Neural progenitor cell (in vitro differentiated cells): ENCODE measurements at regions not wholly inside any gene's neighbourhood (a gene's known extent, or its start where the extent isn't known, plus 50 kb on each side); places are given as distances from the start of the nearest gene placed in this dataset.
A peak's percentile ranks its signal among the peaks of the same experiment; 100 is the strongest.

Experiments
- DNase-seq: peaks from one replicate; pipeline ENCODE4 v3.0.0-alpha.2; 2016; ENCODE audit warnings: low spot score
- H2AFZ ChIP-seq: fragments of 200-600 bp; sonication (generic); replicated peaks from 2 replicates; pipeline ENCODE4 v1.6.1; 2016; ENCODE audit warnings: antibody characterized with exemption
- H3F3A ChIP-seq: fragments of 200-600 bp; sonication (generic); 2 replicates; pipeline ENCODE4 v1.6.1; 2016; ENCODE audit warnings: antibody characterized with exemption, low read depth
- H3K27ac ChIP-seq: fragments of 200-600 bp; sonication (generic); 2 replicates; pipeline ENCODE4 v1.5.1; 2016; ENCODE audit warnings: mild to moderate bottlenecking
- H3K27me3 ChIP-seq: fragments of 200-600 bp; sonication (generic); 2 replicates; pipeline ENCODE4 v1.6.1; 2016; ENCODE audit warnings: mild to moderate bottlenecking, moderate library complexity
- H3K36me3 ChIP-seq: fragments of 200-600 bp; sonication (generic); 2 replicates; pipeline ENCODE4 v1.5.1; 2016
- H3K4me1 ChIP-seq: fragments of 200-600 bp; sonication (generic); 2 replicates; pipeline ENCODE4 v1.6.1; 2016; ENCODE audit warnings: mixed run types
- H3K4me2 ChIP-seq: fragments of 200-600 bp; sonication (generic); 2 replicates; pipeline ENCODE4 v1.6.1; 2016
- H3K4me3 ChIP-seq: fragments of 200-600 bp; sonication (generic); 2 replicates; pipeline ENCODE4 v1.5.1; 2016
- H3K79me2 ChIP-seq: fragments of 200-600 bp; sonication (generic); 2 replicates; pipeline ENCODE4 v1.6.1; 2016; ENCODE audit warnings: low read depth
- H3K9ac ChIP-seq: fragments of 200-600 bp; sonication (generic); 2 replicates; pipeline ENCODE4 v1.6.1; 2016
- H3K9me3 ChIP-seq: fragments of 200-600 bp; sonication (generic); 2 replicates; pipeline ENCODE4 v1.5.1; 2016; ENCODE audit warnings: low read depth
- H4K20me1 ChIP-seq: fragments of 200-600 bp; sonication (generic); 2 replicates; pipeline ENCODE4 v1.6.1; 2016; ENCODE audit warnings: low read depth
- H3K27ac Mint-ChIP-seq: 3 replicates; pipeline ENCODE4 v1.8.0; 2021; ENCODE audit warnings: mixed read lengths
- H3K27me3 Mint-ChIP-seq: 2 replicates; pipeline ENCODE4 v1.8.0; 2022; ENCODE audit warnings: low read depth, mild to moderate bottlenecking, inconsistent platforms, moderate library complexity, mixed read lengths; ENCODE audit not compliant: insufficient read depth
- H3K36me3 Mint-ChIP-seq: 3 replicates; pipeline ENCODE4 v1.8.0; 2021; ENCODE audit warnings: mixed read lengths
- H3K4me1 Mint-ChIP-seq: 3 replicates; pipeline ENCODE4 v1.8.0; 2021; ENCODE audit warnings: mixed read lengths
- H3K4me3 Mint-ChIP-seq: 3 replicates; pipeline ENCODE4 v1.8.0; 2021; ENCODE audit warnings: mild to moderate bottlenecking, moderate library complexity, mixed read lengths
- H3K9me3 Mint-ChIP-seq: 3 replicates; pipeline ENCODE4 v1.8.0; 2020; ENCODE audit warnings: mixed read lengths
- EZH2 ChIP-seq: fragments of 200-600 bp; sonication (generic); IDR thresholded peaks from 2 replicates; pipeline ENCODE4 v1.6.1; 2017; ENCODE audit warnings: antibody characterized with exemption, mild to moderate bottlenecking, moderate library complexity
- EZH2phosphoT487 ChIP-seq: fragments of 200-600 bp; sonication (generic); IDR thresholded peaks from 2 replicates; pipeline ENCODE4 v1.6.1; 2017; ENCODE audit warnings: antibody characterized with exemption
- TF ChIP-seq, protein P1 (sequence below): fragments of 200-600 bp; sonication (generic); IDR thresholded peaks from 2 replicates; pipeline ENCODE4 v1.5.1; 2017; ENCODE audit warnings: antibody characterized with exemption, mild to moderate bottlenecking

DNA sequence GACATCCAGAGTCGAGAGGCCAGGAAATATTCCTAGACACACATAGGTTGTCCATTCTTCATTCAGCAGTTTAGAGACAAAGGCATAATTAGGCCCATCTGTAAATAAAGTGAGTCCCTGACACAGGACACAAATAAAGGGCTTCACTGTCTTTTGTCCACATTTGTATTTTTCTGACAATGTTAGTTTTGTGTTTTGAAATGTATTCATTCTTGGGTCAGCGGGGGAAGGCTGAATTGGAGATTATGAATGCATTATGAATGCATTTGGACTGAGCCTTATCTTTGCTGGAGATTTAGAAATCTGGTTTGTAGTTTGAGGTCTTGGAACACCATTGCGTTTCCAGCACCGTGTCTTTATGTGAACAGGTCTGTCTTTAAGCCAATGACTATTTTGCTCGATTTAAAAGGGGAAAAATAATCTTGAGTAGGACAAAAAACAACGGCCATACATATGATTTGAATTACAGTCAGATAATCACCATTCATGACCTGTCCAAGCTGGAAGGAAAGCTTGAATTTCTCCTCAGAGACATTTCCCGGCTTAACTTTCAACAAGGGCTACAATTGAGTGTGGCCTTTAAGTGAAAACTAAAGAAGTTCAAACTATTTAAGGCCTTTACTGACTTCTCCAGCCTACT is 334.8 kb downstream of the WDR11 start:
- no peaks in the 10 kb centered on the region for H3K36me3 Mint-ChIP-seq

DNA sequence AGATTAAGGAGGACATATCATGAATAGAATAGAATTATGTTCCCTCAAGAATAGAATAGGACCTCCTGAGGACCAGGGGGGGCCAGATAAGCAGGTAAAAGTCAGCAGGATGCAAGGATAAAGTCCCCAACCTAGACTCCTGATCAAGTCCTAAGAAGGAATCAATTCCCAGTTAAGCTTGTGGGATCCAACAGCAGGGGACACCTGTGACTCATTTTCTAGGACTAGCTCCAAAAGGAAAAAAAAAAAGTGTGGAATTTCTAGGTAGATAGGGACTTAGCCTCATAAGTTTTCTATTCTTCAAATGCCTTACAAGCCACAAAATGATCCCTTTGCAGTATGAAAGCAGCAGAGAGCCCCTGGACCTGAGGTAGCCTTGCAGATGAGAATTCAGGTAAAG is 336.2 kb downstream of the WDR11 start:
- no peaks in the 10 kb centered on the region for H3K9me3 Mint-ChIP-seq
- no peak overlapping the region for H3K27ac ChIP-seq
- no peak overlapping the region for H3K4me3 ChIP-seq
- peaks cover 16% of the 10 kb centered on the region for H3K4me1 Mint-ChIP-seq
- no peaks in the 10 kb centered on the region for H4K20me1 ChIP-seq
- no peak overlapping the region for H2AFZ ChIP-seq
- no peak overlapping the region for H3K27ac Mint-ChIP-seq
- DNase-seq, result no peak
- peaks cover 8% of the 10 kb centered on the region for H3K27me3 Mint-ChIP-seq
- no peaks in the 10 kb centered on the region for H3K79me2 ChIP-seq
- H3K36me3 ChIP-seq, result no peaks in the 10 kb centered on the region
- H3K4me2 ChIP-seq, result no peak overlapping the region
- TF ChIP-seq EZH2 (no peak), EZH2phosphoT487 (no peak)
- TF ChIP-seq, protein P1, sequence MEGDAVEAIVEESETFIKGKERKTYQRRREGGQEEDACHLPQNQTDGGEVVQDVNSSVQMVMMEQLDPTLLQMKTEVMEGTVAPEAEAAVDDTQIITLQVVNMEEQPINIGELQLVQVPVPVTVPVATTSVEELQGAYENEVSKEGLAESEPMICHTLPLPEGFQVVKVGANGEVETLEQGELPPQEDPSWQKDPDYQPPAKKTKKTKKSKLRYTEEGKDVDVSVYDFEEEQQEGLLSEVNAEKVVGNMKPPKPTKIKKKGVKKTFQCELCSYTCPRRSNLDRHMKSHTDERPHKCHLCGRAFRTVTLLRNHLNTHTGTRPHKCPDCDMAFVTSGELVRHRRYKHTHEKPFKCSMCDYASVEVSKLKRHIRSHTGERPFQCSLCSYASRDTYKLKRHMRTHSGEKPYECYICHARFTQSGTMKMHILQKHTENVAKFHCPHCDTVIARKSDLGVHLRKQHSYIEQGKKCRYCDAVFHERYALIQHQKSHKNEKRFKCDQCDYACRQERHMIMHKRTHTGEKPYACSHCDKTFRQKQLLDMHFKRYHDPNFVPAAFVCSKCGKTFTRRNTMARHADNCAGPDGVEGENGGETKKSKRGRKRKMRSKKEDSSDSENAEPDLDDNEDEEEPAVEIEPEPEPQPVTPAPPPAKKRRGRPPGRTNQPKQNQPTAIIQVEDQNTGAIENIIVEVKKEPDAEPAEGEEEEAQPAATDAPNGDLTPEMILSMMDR, result no peak
- no peaks in the 10 kb centered on the region for H3K27me3 ChIP-seq
- peaks cover 6% of the 10 kb centered on the region for H3K4me1 ChIP-seq
- H3K9ac ChIP-seq, result no peak overlapping the region
- H3K9me3 ChIP-seq, result no peaks in the 10 kb centered on the region
- H3K36me3 Mint-ChIP-seq, result no peaks in the 10 kb centered on the region
- no peaks in the 10 kb centered on the region for H3F3A ChIP-seq
- no peak overlapping the region for H3K4me3 Mint-ChIP-seq

More for the DNA sequence above, 334.8 kb downstream of the WDR11 start:
- no peak overlapping the region for H2AFZ ChIP-seq
- no peak overlapping the region for H3K4me3 ChIP-seq
- no peaks in the 10 kb centered on the region for H4K20me1 ChIP-seq
- Mint-ChIP-seq H3K9me3 (no peaks in the 10 kb centered on the region), H3K27me3 (peaks cover 7% of the 10 kb centered on the region), H3K4me1 (peaks cover 16% of the 10 kb centered on the region), H3K27ac (no peak overlapping the region), H3K4me3 (no peak overlapping the region)
- no peaks in the 10 kb centered on the region for H3K36me3 ChIP-seq
- H3K4me1 ChIP-seq, result peaks cover 6% of the 10 kb centered on the region
- no peaks in the 10 kb centered on the region for H3K9me3 ChIP-seq
- H3K27me3 ChIP-seq, result no peaks in the 10 kb centered on the region
- H3K4me2 ChIP-seq, result no peak overlapping the region
- TF ChIP-seq, protein P1, result no peak
- no peak for TF ChIP-seq EZH2phosphoT487
- TF ChIP-seq EZH2, result no peak
- no peaks in the 10 kb centered on the region for H3K79me2 ChIP-seq
- H3K9ac ChIP-seq, result no peak overlapping the region
- H3F3A ChIP-seq, result no peaks in the 10 kb centered on the region
- no peak for DNase-seq
- no peak overlapping the region for H3K27ac ChIP-seq

DNA sequence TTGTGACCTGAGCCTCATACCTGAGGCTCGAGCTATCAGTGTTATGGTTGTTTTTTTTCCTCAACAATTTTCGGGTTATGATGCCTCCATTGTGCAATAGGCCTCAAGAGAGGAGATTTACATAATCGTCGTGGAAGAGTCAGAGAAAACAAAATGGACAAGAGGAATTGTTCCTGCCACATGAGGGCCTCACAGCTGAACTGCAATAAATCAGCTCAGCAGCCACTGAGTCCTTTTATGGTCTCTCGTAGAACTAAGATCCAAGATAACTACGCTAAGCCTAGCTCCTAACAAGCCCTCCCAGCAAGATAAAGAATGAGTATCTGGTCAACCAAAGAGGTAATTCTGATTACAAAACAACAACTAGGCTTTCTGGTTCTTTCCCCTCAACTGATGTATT is 336.8 kb downstream of the WDR11 start:
- no peaks in the 10 kb centered on the region for H3K36me3 Mint-ChIP-seq
- Histone ChIP-seq H3K9me3 (no peaks in the 10 kb centered on the region), H3K4me1 (peaks cover 6% of the 10 kb centered on the region), H3K4me2 (no peak overlapping the region), H4K20me1 (no peaks in the 10 kb centered on the region), H3K36me3 (no peaks in the 10 kb centered on the region), H3K79me2 (no peaks in the 10 kb centered on the region), H3F3A (no peaks in the 10 kb centered on the region), H2AFZ (no peak overlapping the region), H3K4me3 (no peak overlapping the region), H3K27ac (no peak overlapping the region), H3K27me3 (no peaks in the 10 kb centered on the region), H3K9ac (no peak overlapping the region)
- H3K27ac Mint-ChIP-seq, result no peak overlapping the region
- no peak overlapping the region for H3K4me3 Mint-ChIP-seq
- peaks cover 11% of the 10 kb centered on the region for H3K27me3 Mint-ChIP-seq
- DNase-seq, result peak; percentile 52
- no peaks in the 10 kb centered on the region for H3K9me3 Mint-ChIP-seq
- TF ChIP-seq EZH2phosphoT487, result no peak
- TF ChIP-seq, protein P1, result peak; percentile 24
- TF ChIP-seq EZH2, result no peak
- H3K4me1 Mint-ChIP-seq, result peaks cover 16% of the 10 kb centered on the region
